ENCODE measurements at regions not wholly inside any gene's neighbourhood (a gene's known extent, or its start where the extent isn't known, plus 50 kb on each side); places are given as distances from the start of the nearest gene placed in this dataset.

DNA sequence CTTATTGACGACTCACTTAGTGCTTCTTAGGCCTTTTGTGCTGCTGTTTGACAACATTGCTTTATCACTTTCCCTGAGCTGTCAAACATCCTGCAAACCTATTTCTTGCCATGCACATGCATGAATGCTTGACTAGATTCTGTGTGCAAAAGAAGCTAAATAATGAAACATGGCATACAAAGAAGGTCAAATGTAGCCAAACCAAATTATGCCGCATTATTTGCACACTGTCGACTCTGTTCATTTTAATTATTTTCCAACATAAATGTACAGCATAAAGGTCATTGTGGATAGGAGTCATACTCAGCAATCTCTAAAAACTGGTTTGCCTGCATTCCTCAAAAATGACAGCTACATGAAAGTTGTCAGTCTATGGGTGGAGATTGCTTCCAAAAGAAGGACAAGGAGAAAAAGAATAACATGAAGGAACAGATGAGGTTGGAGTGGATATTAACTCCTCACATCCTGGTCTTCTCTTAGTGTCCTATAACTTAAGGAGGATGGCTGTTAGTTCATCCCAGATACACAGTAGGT, 123.1 kb upstream of the STXBP5 start:
- H3K27ac Mint-ChIP-seq (ENCODE audit: unreplicated experiment), result no peak overlapping the region
- no peaks in the 10 kb centered on the region for H3K9me3 Mint-ChIP-seq (ENCODE audit: unreplicated experiment)

DNA sequence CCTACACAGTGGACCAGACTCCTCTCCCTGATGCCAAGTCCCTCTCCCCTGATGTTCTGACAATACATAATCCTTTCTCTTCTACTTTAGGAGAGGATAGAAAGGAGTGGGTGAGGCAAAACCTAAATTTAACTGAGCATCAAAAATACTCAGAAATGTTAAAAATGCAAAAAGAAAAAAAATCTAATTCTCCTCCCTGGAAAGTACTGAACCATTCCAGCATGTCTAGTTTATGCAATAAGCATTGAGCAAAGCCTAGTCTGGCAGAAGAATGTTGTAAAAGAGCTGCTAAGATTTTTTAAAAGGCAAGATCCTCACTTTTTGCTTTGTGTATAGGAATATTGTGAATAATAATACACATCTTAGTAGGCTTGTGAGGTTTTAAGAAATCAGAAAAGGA, 116.6 kb upstream of the STXBP5 start:
- H3K4me3 Mint-ChIP-seq (ENCODE audit: unreplicated experiment), result no peak overlapping the region
- no peaks in the 10 kb centered on the region for H3K27me3 Mint-ChIP-seq (ENCODE audit: unreplicated experiment)
- H3K4me1 Mint-ChIP-seq (ENCODE audit: low read depth, unreplicated experiment), result no peaks in the 10 kb centered on the region
- no peak for DNase-seq
- TF ChIP-seq, protein P1, sequence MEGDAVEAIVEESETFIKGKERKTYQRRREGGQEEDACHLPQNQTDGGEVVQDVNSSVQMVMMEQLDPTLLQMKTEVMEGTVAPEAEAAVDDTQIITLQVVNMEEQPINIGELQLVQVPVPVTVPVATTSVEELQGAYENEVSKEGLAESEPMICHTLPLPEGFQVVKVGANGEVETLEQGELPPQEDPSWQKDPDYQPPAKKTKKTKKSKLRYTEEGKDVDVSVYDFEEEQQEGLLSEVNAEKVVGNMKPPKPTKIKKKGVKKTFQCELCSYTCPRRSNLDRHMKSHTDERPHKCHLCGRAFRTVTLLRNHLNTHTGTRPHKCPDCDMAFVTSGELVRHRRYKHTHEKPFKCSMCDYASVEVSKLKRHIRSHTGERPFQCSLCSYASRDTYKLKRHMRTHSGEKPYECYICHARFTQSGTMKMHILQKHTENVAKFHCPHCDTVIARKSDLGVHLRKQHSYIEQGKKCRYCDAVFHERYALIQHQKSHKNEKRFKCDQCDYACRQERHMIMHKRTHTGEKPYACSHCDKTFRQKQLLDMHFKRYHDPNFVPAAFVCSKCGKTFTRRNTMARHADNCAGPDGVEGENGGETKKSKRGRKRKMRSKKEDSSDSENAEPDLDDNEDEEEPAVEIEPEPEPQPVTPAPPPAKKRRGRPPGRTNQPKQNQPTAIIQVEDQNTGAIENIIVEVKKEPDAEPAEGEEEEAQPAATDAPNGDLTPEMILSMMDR (IDR thresholded peaks at IDR 0.05; ENCODE audit: partially characterized antibody, unreplicated experiment), result no peak
- H3K9me3 Mint-ChIP-seq (ENCODE audit: unreplicated experiment), result no peaks in the 10 kb centered on the region
- no peaks in the 10 kb centered on the region for H3K36me3 Mint-ChIP-seq (ENCODE audit: unreplicated experiment)
- H3K27ac Mint-ChIP-seq (ENCODE audit: unreplicated experiment), result no peak overlapping the region

More for the DNA sequence above, 123.1 kb upstream of the STXBP5 start:
- no peak for DNase-seq
- Mint-ChIP-seq H3K4me3 (ENCODE audit: unreplicated experiment) (no peak overlapping the region), H3K4me1 (ENCODE audit: low read depth, unreplicated experiment) (no peaks in the 10 kb centered on the region), H3K36me3 (ENCODE audit: unreplicated experiment) (no peaks in the 10 kb centered on the region), H3K27me3 (ENCODE audit: unreplicated experiment) (no peaks in the 10 kb centered on the region)
- TF ChIP-seq, protein P1 (IDR thresholded peaks at IDR 0.05; ENCODE audit: partially characterized antibody, unreplicated experiment), result no peak

DNA sequence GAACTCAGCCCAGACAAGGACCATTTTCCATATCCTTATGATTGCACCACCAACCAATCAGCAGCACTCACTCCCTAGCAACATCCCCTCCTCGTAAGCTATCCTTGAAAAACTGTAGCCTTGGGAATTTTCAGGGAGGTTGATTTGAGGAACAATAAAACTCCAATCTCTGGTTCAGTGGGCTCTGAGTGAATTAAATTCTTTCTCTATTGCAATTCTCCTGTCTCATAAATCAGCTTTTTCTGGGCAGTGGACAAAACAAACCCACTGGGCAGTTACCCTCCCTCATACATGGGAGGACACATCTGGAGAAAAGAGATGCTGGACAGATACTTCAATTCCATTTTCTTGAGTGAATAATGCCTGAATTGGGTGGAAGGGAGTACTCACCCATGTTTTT, 115.4 kb upstream of the STXBP5 start:
- Mint-ChIP-seq H3K9me3 (ENCODE audit: unreplicated experiment) (no peaks in the 10 kb centered on the region), H3K4me3 (ENCODE audit: unreplicated experiment) (no peak overlapping the region), H3K36me3 (ENCODE audit: unreplicated experiment) (no peaks in the 10 kb centered on the region), H3K4me1 (ENCODE audit: low read depth, unreplicated experiment) (no peaks in the 10 kb centered on the region), H3K27ac (ENCODE audit: unreplicated experiment) (no peak overlapping the region), H3K27me3 (ENCODE audit: unreplicated experiment) (no peaks in the 10 kb centered on the region)
- no peak for DNase-seq
- TF ChIP-seq, protein P1 (IDR thresholded peaks at IDR 0.05; ENCODE audit: partially characterized antibody, unreplicated experiment), result no peak

DNA sequence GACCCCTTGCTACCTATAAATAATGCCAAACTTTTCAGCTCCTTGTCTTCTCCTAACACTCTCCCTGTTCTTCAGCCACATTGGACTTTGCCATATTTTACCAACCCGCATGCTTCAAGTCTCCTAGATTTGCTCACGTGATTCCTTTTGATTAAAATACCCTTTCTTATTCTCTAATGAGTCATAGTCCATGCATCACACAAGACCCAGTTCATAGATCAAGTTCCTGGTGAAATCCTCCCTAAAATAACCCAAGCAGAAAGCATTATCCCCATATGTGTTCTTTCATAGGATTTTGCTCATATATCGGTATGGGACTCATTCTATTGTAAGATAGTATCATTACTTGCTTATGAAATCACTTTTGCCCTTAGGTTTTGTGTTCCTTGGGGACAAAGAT, 108.9 kb upstream of the STXBP5 start:
- TF ChIP-seq, protein P1 (IDR thresholded peaks at IDR 0.05; ENCODE audit: partially characterized antibody, unreplicated experiment), result no peak
- Mint-ChIP-seq H3K9me3 (ENCODE audit: unreplicated experiment) (no peaks in the 10 kb centered on the region), H3K27me3 (ENCODE audit: unreplicated experiment) (no peaks in the 10 kb centered on the region), H3K4me1 (ENCODE audit: low read depth, unreplicated experiment) (no peaks in the 10 kb centered on the region), H3K4me3 (ENCODE audit: unreplicated experiment) (no peak overlapping the region), H3K27ac (ENCODE audit: unreplicated experiment) (no peak overlapping the region), H3K36me3 (ENCODE audit: unreplicated experiment) (no peaks in the 10 kb centered on the region)
- no peak for DNase-seq

DNA sequence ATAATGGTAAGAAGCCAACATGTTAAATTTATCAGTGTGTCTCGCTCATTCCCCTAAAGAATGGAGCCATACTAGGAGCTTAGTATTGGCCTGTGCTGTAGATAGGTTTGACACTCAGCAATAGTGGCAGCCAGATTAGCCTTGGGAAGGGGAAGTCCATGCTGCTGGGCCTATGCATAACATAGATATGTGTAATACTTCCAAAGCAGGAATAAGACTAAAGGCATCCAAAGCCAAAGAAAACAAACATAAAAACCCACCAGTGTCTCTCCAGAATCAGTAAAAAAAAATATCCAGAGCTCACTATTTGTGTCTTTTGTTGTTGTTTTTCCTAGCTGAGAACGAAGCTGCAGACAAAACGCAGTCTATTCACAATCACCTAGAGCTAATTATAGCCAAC, 104.2 kb upstream of the STXBP5 start:
- TF ChIP-seq, protein P1 (IDR thresholded peaks at IDR 0.05; ENCODE audit: partially characterized antibody, unreplicated experiment), result no peak
- no peak for DNase-seq
- Mint-ChIP-seq H3K9me3 (ENCODE audit: unreplicated experiment) (no peaks in the 10 kb centered on the region), H3K36me3 (ENCODE audit: unreplicated experiment) (no peaks in the 10 kb centered on the region), H3K4me1 (ENCODE audit: low read depth, unreplicated experiment) (no peaks in the 10 kb centered on the region), H3K27ac (ENCODE audit: unreplicated experiment) (no peak overlapping the region), H3K4me3 (ENCODE audit: unreplicated experiment) (no peak overlapping the region), H3K27me3 (ENCODE audit: unreplicated experiment) (no peaks in the 10 kb centered on the region)
